Ramos (cell line): ENCODE measurements at regions not wholly inside any gene's neighbourhood (a gene's known extent, or its start where the extent isn't known, plus 50 kb on each side); places are given as distances from the start of the nearest gene placed in this dataset.

Source experiments
- in situ Hi-C: fragments of 300-500 bp; cut with MboI; formaldehyde crosslinking; loops from one replicate; pipeline ENCODE4 v1.14.3; 2022; ENCODE audit warnings: low sequenced_read_pairs; ENCODE audit not compliant: unreplicated experiment

- in situ Hi-C loops = no loop called here
These were observed 50.3 kb upstream of the NFE2L2 start for GRCh38 chr2:177314722-177315264.

DNA sequence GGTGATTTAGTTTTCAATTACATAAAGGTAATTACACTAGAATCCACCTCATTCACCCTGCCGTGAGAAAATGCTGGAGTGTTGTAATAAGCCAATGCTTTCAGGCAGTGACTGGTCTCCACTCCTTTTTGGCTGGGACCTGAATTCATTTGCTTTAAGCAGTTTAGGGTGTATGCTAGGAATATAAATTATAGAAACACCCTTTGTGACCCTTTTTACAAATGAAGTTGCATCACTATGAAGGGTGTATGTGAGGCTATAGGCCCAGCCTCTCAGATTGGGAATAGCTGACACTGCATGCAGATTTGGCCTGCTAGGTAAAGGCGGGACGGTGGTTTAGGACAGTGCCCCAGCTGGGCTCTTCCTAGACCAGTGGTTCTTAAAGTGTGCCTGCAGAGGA is 50.8 kb upstream of the NFE2L2 start:
- in situ Hi-C loops = no loop called here

DNA sequence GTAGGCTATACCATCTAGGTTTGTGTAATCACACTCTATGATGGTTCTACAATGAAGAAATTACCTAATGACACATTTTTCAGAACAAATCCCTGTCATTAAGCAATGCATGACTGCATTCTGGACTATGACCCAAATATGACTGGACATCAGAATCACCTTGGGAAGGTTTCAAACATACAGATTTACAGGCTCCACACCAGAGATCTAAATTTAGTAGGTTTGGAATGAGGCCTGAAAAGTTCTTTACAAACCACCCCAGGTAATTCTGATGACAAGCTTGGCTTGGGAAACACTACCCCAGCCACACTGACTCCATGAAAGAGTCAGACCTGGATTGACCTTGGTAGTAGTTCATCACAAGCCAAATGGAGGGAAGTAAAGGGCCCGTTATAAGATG is 52.2 kb upstream of the NFE2L2 start:
- in situ Hi-C loops = no loop called here

GRCh38 chr2:177317443-177317842 is 52.9 kb upstream of the NFE2L2 start:
- in situ Hi-C loops = no loop called here

GRCh38 chr2:177317857-177318256 is 53.3 kb upstream of the NFE2L2 start:
- in situ Hi-C loops = no loop called here

GRCh38 chr2:177318613-177319012 is 54.1 kb upstream of the NFE2L2 start:
- in situ Hi-C loops = no loop called here

- in situ Hi-C loops = no loop called here
These were observed 56.1 kb upstream of the NFE2L2 start for GRCh38 chr2:177320596-177320995.

DNA sequence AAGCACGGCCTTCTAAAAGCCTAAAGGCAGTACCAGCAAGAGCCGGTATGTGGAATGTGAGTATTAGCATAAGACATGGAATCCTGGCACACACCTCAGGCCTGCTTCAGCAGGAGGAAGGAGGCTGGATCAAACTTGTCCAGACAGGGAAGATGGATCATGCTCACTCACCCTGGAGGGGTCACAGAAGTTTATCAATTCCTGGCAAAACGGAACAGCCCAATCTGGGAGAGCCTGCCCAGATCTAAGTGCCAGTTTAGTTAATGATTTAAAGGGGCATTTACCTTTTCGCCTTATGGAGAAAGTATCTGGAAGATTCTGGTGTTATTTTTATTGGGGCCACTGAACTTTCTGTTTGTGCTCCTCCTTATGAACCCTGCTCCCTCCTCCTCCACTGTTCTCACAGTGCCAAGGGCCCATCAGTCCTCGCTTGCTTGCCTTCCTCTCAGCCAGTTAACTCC is 58.3 kb upstream of the NFE2L2 start:
- in situ Hi-C loops = no loop called here

DNA sequence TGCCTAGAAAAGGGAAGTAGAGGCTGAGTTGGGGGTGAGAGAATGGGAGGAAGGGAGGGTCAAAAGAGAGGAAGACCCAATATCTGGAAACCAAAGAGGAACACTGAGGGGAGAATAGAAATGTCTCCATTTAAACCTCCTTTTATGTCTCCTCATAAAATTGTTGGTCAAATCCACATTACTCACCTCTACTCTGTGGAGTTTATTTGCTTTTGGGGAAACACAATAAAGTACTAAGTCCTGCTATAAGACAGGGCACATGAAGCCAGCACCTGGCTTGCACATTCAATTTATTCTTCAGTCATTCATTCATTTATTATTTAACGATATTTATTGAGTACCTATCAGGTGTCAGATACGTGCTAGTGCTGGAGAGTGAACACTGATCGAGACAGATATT is 60.3 kb upstream of the NFE2L2 start:
- in situ Hi-C loops = no loop called here

GRCh38 chr2:177325554-177325953 is 61.0 kb upstream of the NFE2L2 start:
- in situ Hi-C loops = no loop called here

DNA sequence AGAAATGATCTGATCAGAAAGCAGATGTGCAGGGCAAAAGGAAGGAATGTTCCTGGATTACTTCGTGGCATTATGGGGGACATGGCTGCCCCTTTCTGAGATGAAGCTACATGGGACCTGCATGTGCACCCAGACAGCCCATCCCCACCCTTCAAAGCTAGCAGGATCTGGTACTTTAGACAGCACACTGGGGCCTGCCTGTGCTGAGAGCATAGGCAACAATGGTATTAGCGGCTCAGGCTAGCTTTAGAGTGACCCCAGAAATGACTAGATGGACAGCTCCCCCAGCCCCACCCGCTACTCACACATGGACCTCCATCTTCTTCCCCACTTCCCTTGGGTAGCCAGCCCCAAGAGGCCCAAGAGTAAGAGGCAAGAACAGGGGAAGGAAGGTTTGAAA is 61.5 kb upstream of the NFE2L2 start:
- in situ Hi-C loops = no loop called here

- in situ Hi-C loops = no loop called here
These were observed 62.1 kb upstream of the NFE2L2 start for GRCh38 chr2:177326591-177326990.

GRCh38 chr2:177327009-177327408 is 62.5 kb upstream of the NFE2L2 start:
- in situ Hi-C loops = no loop called here

- in situ Hi-C loops = no loop called here
These were observed 63.5 kb upstream of the NFE2L2 start for GRCh38 chr2:177328056-177328455.

DNA sequence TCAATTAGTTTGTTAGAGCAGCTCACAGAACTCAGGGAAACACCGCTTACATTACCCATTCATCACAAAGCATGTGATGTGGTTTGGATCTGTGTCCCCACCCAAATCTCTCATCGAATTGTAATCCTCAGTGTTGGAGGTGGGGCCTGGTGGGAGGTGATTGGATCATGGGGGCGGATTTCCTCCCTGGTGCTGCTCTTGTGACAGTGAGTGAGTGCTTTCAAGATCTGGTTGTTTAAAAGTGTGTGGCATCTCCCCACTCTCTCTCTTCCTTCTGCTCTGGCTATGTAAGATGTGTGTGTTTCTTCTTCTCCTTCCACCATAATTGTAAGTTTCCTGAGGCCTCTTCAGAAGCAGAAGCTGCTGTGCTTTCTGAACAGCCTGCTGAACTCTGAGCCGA is 63.5 kb upstream of the AGPS start:
- in situ Hi-C loops = no loop called here

- in situ Hi-C loops = loop anchor here (5.0 to 10.0 kb wide), 3 partner anchors 164 to 391 kb away; no protein-coding TSS in a partner anchor
These were observed 61.0 kb upstream of the AGPS start for GRCh38 chr2:177331466-177331997.

DNA sequence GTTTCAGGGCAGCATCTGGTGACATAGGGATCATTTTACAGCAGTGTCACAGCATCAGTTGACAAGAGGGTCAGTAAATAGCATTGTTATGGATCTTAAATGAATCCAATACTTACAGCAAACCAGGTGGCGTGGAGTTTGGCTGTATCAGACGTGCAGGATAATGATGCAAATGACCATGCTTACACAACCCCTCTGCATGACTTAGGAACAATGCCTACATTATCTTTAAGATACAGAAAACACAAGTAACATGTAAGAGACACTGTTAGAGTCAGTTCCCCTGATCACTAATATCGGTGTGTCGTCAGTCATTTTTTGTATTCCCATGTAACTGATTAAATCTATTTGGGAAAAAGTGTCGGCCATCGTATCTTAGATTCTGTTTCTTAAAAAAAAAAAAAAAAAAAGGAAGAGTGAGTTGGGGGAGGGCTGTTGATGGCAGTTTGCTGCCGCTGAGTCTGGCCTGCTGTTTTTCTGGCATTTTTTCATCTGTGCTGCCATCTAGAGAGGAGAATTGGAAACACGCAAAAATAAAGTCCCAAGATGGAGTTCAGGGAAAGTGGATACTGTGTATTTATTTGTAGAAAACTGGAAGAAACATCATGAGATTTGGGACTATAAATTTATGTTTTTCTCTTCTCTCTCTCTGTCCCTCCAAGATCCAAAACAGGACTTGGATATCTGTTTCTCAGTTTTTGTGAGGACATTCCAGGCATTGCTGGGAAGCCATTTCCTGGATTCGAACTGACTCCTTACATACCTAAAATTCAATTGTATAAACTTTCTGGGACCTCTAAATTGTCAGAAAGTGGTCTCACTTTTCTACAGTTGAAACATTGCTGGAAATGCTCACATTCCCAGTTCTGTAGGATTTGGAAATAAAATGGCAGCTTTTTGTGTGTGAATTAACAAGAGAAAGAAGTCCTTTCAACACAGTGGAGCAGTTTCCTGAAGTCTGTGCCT is 60.3 kb upstream of the AGPS start:
- in situ Hi-C loops = loop anchor here (5.0 to 10.0 kb wide), 3 partner anchors 165 to 390 kb away; no protein-coding TSS in a partner anchor

GRCh38 chr2:177332992-177333388 is 59.6 kb upstream of the AGPS start:
- in situ Hi-C loops = loop anchor here (5.0 to 10.0 kb wide), 3 partner anchors 166 to 389 kb away; no protein-coding TSS in a partner anchor

GRCh38 chr2:177334940-177335543 is 57.5 kb upstream of the AGPS start:
- in situ Hi-C loops = loop anchor here (5.0 to 10.0 kb wide), 3 partner anchors 168 to 387 kb away; no protein-coding TSS in a partner anchor

DNA sequence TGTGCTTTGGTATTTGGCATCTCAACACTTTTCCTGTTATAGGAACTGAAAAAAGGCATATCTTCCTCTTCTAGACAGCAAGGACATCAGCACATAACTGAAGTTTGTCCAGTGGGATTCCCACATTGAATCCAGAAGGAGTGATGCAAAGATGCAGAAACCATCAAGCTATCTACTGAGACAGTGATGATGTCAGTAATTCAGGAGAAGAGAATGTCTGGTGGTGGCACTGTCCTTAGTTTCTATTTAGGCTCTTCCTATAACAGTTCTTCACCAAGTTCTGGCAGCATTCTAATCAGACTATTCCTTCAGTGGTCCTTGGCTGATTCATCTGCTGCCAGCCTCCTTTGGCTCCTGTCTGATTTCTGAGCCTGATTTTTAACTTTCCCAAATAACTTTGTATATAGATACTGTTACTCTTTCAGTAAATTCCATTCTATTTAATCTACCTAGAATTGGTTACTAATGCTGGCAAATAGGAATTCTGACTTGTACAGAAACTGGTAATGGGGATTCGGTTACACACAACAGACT is 56.6 kb upstream of the AGPS start:
- in situ Hi-C loops = loop anchor here (10.0 kb wide), 1 partner anchor 269 kb away; no protein-coding TSS in a partner anchor
